Natural killer cell (primary cell): ENCODE measurements at regions not wholly inside any gene's neighbourhood (a gene's known extent, or its start where the extent isn't known, plus 50 kb on each side); places are given as distances from the start of the nearest gene placed in this dataset.

Source experiments
- ATAC-seq, 3 donors: fragments of 150-1000 bp in 2 of 3; fragments of 200-7000 bp in 1 of 3; cut with Tn5 transposase; 1 replicate in 1 of 3; 2 replicates in 2 of 3; pipeline ENCODE4 v1.10.0; 2021; ENCODE audit warnings: mild to moderate bottlenecking in 2 of 3, moderate library complexity in 2 of 3
- DNase-seq, 2 donors: peaks; one replicate each; pipeline versions ENCODE4 v3.0.0 to v3.0.0-alpha.2; 2013 to 2021; ENCODE audit warnings: mixed read lengths in 1 of 2
- H3K27ac ChIP-seq: one replicate; pipeline ENCODE4 v1.5.1; 2013; ENCODE audit warnings: mild to moderate bottlenecking, low read length
- H3K27me3 ChIP-seq: one replicate; pipeline ENCODE4 v1.6.1; 2013; ENCODE audit warnings: low read length; ENCODE audit not compliant: control insufficient read depth, insufficient read depth
- H3K36me3 ChIP-seq: one replicate; pipeline ENCODE4 v1.6.1; 2013; ENCODE audit warnings: low read length; ENCODE audit not compliant: control insufficient read depth, insufficient read depth
- H3K4me1 ChIP-seq: one replicate; pipeline ENCODE4 v1.6.1; 2013; ENCODE audit warnings: low read length; ENCODE audit not compliant: control insufficient read depth, insufficient read depth
- H3K4me3 ChIP-seq: one replicate; pipeline ENCODE4 v1.5.1; 2013; ENCODE audit warnings: low read length
- H3K9me3 ChIP-seq: one replicate; pipeline ENCODE4 v1.6.1; 2013; ENCODE audit warnings: low read length; ENCODE audit not compliant: control insufficient read depth, insufficient read depth
- H3K27ac Mint-ChIP-seq, 2 donors: one replicate each; pipeline ENCODE4 v1.8.0; 2022; ENCODE audit warnings: mild to moderate bottlenecking in 2 of 2, mixed read lengths in 2 of 2, moderate library complexity in 1 of 2
- H3K27me3 Mint-ChIP-seq, 2 donors: one replicate each; pipeline ENCODE4 v1.8.0; 2022; ENCODE audit warnings: low read depth in 2 of 2, mixed read lengths in 2 of 2
- H3K36me3 Mint-ChIP-seq: one replicate; pipeline ENCODE4 v1.8.0; 2022; ENCODE audit warnings: mixed read lengths
- H3K4me1 Mint-ChIP-seq, 2 donors: one replicate each; pipeline ENCODE4 v1.8.0; 2022; ENCODE audit warnings: mixed read lengths in 2 of 2
- H3K4me3 Mint-ChIP-seq: one replicate; pipeline ENCODE4 v1.8.0; 2022; ENCODE audit warnings: mild to moderate bottlenecking, moderate library complexity, mixed read lengths
- H3K9me3 Mint-ChIP-seq, 2 donors: one replicate each; pipeline ENCODE4 v1.8.0; 2022; ENCODE audit warnings: mixed read lengths in 2 of 2
- WGBS: methylation state at CpG from one replicate; pipeline ENCODE4 v1.1.7; 2013; ENCODE audit warnings: missing lambda C conversion rate; ENCODE audit not compliant: insufficient coverage; 5-methylcytosine and 5-hydroxymethylcytosine counted together
- intact Hi-C: fragments of 100-400 bp; cut with micrococcal nuclease; formaldehyde crosslinking; loops from one replicate; pipeline ENCODE4 v1.14.2; 2022
- TF ChIP-seq, protein P1 (sequence below): fragments of 200-600 bp; IDR thresholded peaks from one replicate; pipeline ENCODE4 v1.8.0; 2022; ENCODE audit warnings: antibody characterized with exemption

DNA sequence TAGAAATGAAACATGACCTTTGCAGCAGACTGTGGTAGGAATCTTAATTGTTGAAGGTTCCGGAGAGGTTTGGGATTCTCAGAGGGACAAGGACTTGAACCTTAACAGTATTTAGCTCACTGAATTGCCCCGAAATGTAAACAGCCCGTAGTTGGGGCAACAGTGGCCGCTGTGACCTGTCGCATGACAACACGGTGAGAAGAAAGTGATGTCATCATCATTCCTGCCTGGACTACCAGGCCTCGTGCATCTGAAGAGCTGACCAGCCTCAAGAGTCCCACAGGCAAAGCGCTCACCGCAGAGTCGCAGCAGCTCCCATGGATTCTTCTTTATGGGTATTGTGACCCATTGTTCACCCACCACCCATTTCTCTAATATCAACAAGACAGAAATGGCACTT is 250.6 kb downstream of the KLF6 start:
- intact Hi-C loops = no loop called here
- no peaks in the 10 kb centered on the region for H3K4me1 Mint-ChIP-seq
- Histone ChIP-seq H3K9me3 (no peaks in the 10 kb centered on the region), H3K4me3 (no peak overlapping the region), H3K4me1 (no peaks in the 10 kb centered on the region), H3K27ac (no peak overlapping the region), H3K36me3 (no peaks in the 10 kb centered on the region), H3K27me3 (no peaks in the 10 kb centered on the region)
- WGBS = 95% methylated on average over 10 of the region's 10 CpGs
- TF ChIP-seq, protein P1, sequence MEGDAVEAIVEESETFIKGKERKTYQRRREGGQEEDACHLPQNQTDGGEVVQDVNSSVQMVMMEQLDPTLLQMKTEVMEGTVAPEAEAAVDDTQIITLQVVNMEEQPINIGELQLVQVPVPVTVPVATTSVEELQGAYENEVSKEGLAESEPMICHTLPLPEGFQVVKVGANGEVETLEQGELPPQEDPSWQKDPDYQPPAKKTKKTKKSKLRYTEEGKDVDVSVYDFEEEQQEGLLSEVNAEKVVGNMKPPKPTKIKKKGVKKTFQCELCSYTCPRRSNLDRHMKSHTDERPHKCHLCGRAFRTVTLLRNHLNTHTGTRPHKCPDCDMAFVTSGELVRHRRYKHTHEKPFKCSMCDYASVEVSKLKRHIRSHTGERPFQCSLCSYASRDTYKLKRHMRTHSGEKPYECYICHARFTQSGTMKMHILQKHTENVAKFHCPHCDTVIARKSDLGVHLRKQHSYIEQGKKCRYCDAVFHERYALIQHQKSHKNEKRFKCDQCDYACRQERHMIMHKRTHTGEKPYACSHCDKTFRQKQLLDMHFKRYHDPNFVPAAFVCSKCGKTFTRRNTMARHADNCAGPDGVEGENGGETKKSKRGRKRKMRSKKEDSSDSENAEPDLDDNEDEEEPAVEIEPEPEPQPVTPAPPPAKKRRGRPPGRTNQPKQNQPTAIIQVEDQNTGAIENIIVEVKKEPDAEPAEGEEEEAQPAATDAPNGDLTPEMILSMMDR = no peak
- H3K27ac Mint-ChIP-seq = no peak overlapping the region
- DNase-seq (no peak), ATAC-seq (no peak)
- H3K9me3 Mint-ChIP-seq = no peaks in the 10 kb centered on the region
- H3K36me3 Mint-ChIP-seq = no peaks in the 10 kb centered on the region
- no peak overlapping the region for H3K4me3 Mint-ChIP-seq
- H3K27me3 Mint-ChIP-seq = peaks cover 4 to 12% of the 10 kb centered on the region in 2 donors

- ATAC-seq (no peak), DNase-seq (no peak)
- Histone ChIP-seq H3K4me3 (no peak overlapping the region), H3K9me3 (no peaks in the 10 kb centered on the region), H3K36me3 (no peaks in the 10 kb centered on the region), H3K27me3 (no peaks in the 10 kb centered on the region), H3K4me1 (no peaks in the 10 kb centered on the region), H3K27ac (no peak overlapping the region)
- H3K27ac Mint-ChIP-seq = no peak overlapping the region
- 83% methylated on average over 3 of the region's 3 CpGs for WGBS
- H3K27me3 Mint-ChIP-seq = peaks cover 10 to 12% of the 10 kb centered on the region in 2 donors
- intact Hi-C loops = no loop called here
- H3K36me3 Mint-ChIP-seq = no peaks in the 10 kb centered on the region
- TF ChIP-seq, protein P1 = no peak
- no peaks in the 10 kb centered on the region for H3K9me3 Mint-ChIP-seq
- H3K4me1 Mint-ChIP-seq = no peaks in the 10 kb centered on the region
- no peak overlapping the region for H3K4me3 Mint-ChIP-seq
Observed at GRCh38 chr10:3533296-3533695, 251.7 kb downstream of the KLF6 start.

- Mint-ChIP-seq H3K27ac (no peak overlapping the region), H3K27me3 (peaks cover 12 to 16% of the 10 kb centered on the region in 2 donors), H3K36me3 (no peaks in the 10 kb centered on the region), H3K4me1 (no peaks in the 10 kb centered on the region), H3K9me3 (no peaks in the 10 kb centered on the region), H3K4me3 (no peak overlapping the region)
- WGBS = 88% methylated on average over 12 of the region's 12 CpGs
- H3K36me3 ChIP-seq = no peaks in the 10 kb centered on the region
- intact Hi-C loops = no loop called here
- no peak for DNase-seq
- ATAC-seq = no peak
- TF ChIP-seq, protein P1 = no peak
- H3K27me3 ChIP-seq = no peaks in the 10 kb centered on the region
- no peak overlapping the region for H3K27ac ChIP-seq
- no peak overlapping the region for H3K4me3 ChIP-seq
- H3K4me1 ChIP-seq = no peaks in the 10 kb centered on the region
- H3K9me3 ChIP-seq = no peaks in the 10 kb centered on the region
Observed at GRCh38 chr10:3532644-3533043, 252.4 kb downstream of the KLF6 start.

- TF ChIP-seq, protein P1 = no peak
- no peaks in the 10 kb centered on the region for H3K36me3 ChIP-seq
- intact Hi-C loops = no loop called here
Observed at GRCh38 chr10:3531670-3532069, 253.3 kb downstream of the KLF6 start.

More at GRCh38 chr10:3531670-3532069, 253.3 kb downstream of the KLF6 start:
- Mint-ChIP-seq H3K27ac (no peak overlapping the region), H3K27me3 (peaks cover 12 to 16% of the 10 kb centered on the region in 2 donors), H3K4me3 (no peak overlapping the region), H3K36me3 (no peaks in the 10 kb centered on the region), H3K4me1 (no peaks in the 10 kb centered on the region), H3K9me3 (no peaks in the 10 kb centered on the region)
- ATAC-seq = no peak
- WGBS = 89% methylated on average over 5 of the region's 5 CpGs
- H3K27ac ChIP-seq = no peak overlapping the region
- H3K4me3 ChIP-seq = no peak overlapping the region
- no peak for DNase-seq
- H3K9me3 ChIP-seq = no peaks in the 10 kb centered on the region
- no peaks in the 10 kb centered on the region for H3K4me1 ChIP-seq
- no peaks in the 10 kb centered on the region for H3K27me3 ChIP-seq
